ENCODE measurements at regions not wholly inside any gene's neighbourhood (a gene's known extent, or its start where the extent isn't known, plus 50 kb on each side); places are given as distances from the start of the nearest gene placed in this dataset.

GRCh38 chr14:62079038-62079437, 316.8 kb downstream of the SNAPC1 start:
- no peak for TF ChIP-seq CTCF (IDR thresholded peaks at IDR 0.05; ENCODE audit: low read depth, low read length, missing input control)
- no peak for TF ChIP-seq YY1 (IDR thresholded peaks at IDR 0.05)
- no peak for TF ChIP-seq TAF1 (conservative IDR thresholded peaks at IDR 0.05)
- TF ChIP-seq MAX (IDR thresholded peaks at IDR 0.05), result no peak
- TF ChIP-seq REST (IDR thresholded peaks at IDR 0.05), result no peak
- TF ChIP-seq ATF3 (IDR thresholded peaks at IDR 0.05), result no peak
- TF ChIP-seq RAD21 (IDR thresholded peaks at IDR 0.05), result no peak
- no peak for TF ChIP-seq SP1 (IDR thresholded peaks at IDR 0.05)
- no peak for TF ChIP-seq EGR1 (IDR thresholded peaks at IDR 0.05; ENCODE audit: low read depth in 2 of 2)
- no peak for TF ChIP-seq GABPA (IDR thresholded peaks at IDR 0.05 in 1 of 2, conservative IDR thresholded peaks at IDR 0.05 in 1 of 2)
- no peak for TF ChIP-seq RXRA (IDR thresholded peaks at IDR 0.05)
- TF ChIP-seq ZBTB33 (IDR thresholded peaks at IDR 0.05), result no peak
- no peak for TF ChIP-seq HNF4A (conservative IDR thresholded peaks at IDR 0.05)
- no peak for TF ChIP-seq JUND (IDR thresholded peaks at IDR 0.05)
